ENCODE measurements at regions not wholly inside any gene's neighbourhood (a gene's known extent, or its start where the extent isn't known, plus 50 kb on each side); places are given as distances from the start of the nearest gene placed in this dataset.

DNA sequence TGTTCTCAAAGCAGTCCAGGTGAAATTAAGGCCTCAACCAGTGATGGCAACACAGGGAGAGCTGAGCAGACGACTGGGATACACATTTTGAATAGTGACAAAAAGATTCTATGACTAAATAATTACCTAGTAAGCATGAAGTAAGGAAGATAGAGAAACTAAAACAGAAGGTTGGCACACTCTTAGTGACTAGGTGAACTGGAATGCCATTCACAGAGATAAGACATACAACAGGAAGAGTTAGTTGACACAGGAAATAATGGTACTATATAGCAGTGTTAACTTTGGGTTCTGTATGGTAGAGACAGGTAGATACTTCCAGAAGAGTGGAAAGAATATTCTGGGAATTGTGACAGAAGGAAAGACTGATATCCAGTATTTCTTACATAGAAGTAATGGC, 181.8 kb upstream of the NT5C1B start:
- TF ChIP-seq CTCF (IDR thresholded peaks at IDR 0.05; ENCODE audit: extremely low read depth, insufficient read depth, missing control alignments), result no peak
- in situ Hi-C loops (cut with MboI; ENCODE audit: low pct_unique_long_range_greater_than_20kb, low sequenced_read_pairs, unreplicated experiment), result loop anchor here (25.0 kb wide), 2 partner anchors 591 to 1091 kb away; partner anchors contain the start of gene OSR1
- no peak for DNase-seq (ENCODE audit: low spot score)

GRCh38 chr2:18763338-18763737, 174.0 kb upstream of the NT5C1B start:
- no peak for TF ChIP-seq CTCF (IDR thresholded peaks at IDR 0.05; ENCODE audit: extremely low read depth, insufficient read depth, missing control alignments)
- no peak for DNase-seq (ENCODE audit: low spot score)
- in situ Hi-C loops (cut with MboI; ENCODE audit: low pct_unique_long_range_greater_than_20kb, low sequenced_read_pairs, unreplicated experiment), result loop anchor here (25.0 kb wide), 2 partner anchors 599 to 1099 kb away; partner anchors contain the start of gene OSR1

DNA sequence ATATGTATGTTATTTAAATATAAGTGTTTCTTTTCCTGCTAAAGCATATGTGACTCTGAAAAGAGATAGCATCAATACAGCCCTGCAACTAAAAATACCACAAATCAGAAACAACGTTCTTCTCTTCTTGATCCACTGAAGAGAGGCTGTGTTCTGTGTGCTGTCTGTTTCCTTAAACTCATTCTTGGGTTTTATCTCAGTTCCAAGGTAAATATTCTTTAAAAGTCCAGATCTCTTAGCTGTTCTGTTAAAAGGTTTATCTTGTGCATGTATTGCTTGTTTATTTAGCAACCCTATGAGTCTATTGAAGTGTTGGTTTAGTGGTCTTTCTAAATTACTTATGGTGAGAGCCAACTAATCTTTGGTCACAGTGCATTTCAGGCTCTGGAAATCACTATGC, 173.3 kb upstream of the NT5C1B start:
- TF ChIP-seq CTCF (IDR thresholded peaks at IDR 0.05; ENCODE audit: extremely low read depth, insufficient read depth, missing control alignments), result no peak
- in situ Hi-C loops (cut with MboI; ENCODE audit: low pct_unique_long_range_greater_than_20kb, low sequenced_read_pairs, unreplicated experiment), result loop anchor here (25.0 kb wide), 2 partner anchors 600 to 1100 kb away; partner anchors contain the start of gene OSR1
- no peak for DNase-seq (ENCODE audit: low spot score)

GRCh38 chr2:18754286-18754685, 164.9 kb upstream of the NT5C1B start:
- TF ChIP-seq CTCF (IDR thresholded peaks at IDR 0.05; ENCODE audit: extremely low read depth, insufficient read depth, missing control alignments), result no peak
- in situ Hi-C loops (cut with MboI; ENCODE audit: low pct_unique_long_range_greater_than_20kb, low sequenced_read_pairs, unreplicated experiment), result loop anchor here (25.0 kb wide), 2 partner anchors 608 to 1108 kb away; partner anchors contain the start of gene OSR1
- DNase-seq (ENCODE audit: low spot score), result no peak

- TF ChIP-seq CTCF (IDR thresholded peaks at IDR 0.05; ENCODE audit: extremely low read depth, insufficient read depth, missing control alignments), result no peak
- no peak for DNase-seq (ENCODE audit: low spot score)
Measured at GRCh38 chr2:18753722-18754121, 164.4 kb upstream of the NT5C1B start.

GRCh38 chr2:18752667-18753422, 163.5 kb upstream of the NT5C1B start:
- no peak for TF ChIP-seq CTCF (IDR thresholded peaks at IDR 0.05; ENCODE audit: extremely low read depth, insufficient read depth, missing control alignments)
- in situ Hi-C loops (cut with MboI; ENCODE audit: low pct_unique_long_range_greater_than_20kb, low sequenced_read_pairs, unreplicated experiment), result loop anchor here (25.0 kb wide), 2 partner anchors 609 to 1109 kb away; partner anchors contain the start of gene OSR1
- DNase-seq (ENCODE audit: low spot score), result no peak

More at GRCh38 chr2:18753722-18754121, 164.4 kb upstream of the NT5C1B start:
- in situ Hi-C loops (cut with MboI; ENCODE audit: low pct_unique_long_range_greater_than_20kb, low sequenced_read_pairs, unreplicated experiment), result loop anchor here (25.0 kb wide), 2 partner anchors 609 to 1109 kb away; partner anchors contain the start of gene OSR1
